ENCODE measurements at regions not wholly inside any gene's neighbourhood (a gene's known extent, or its start where the extent isn't known, plus 50 kb on each side); places are given as distances from the start of the nearest gene placed in this dataset.

GRCh38 chr2:16473575-16473974, 192.1 kb downstream of the CYRIA start:
- peaks cover 3% of the 10 kb centered on the region for H3K27me3 Mint-ChIP-seq
- DNase-seq (no peak), ATAC-seq (no peak)
- H3K36me3 Mint-ChIP-seq (ENCODE audit: low read depth), result no peaks in the 10 kb centered on the region
- H3K4me1 Mint-ChIP-seq, result no peaks in the 10 kb centered on the region
- H3K4me3 Mint-ChIP-seq, result no peak overlapping the region
- no peak overlapping the region for H3K27ac Mint-ChIP-seq
- no peaks in the 10 kb centered on the region for H3K9me3 Mint-ChIP-seq

GRCh38 chr2:16470936-16471490, 194.6 kb downstream of the CYRIA start:
- Mint-ChIP-seq H3K27ac (no peak overlapping the region), H3K9me3 (no peaks in the 10 kb centered on the region), H3K4me3 (no peak overlapping the region)

GRCh38 chr2:16466821-16467151, 198.8 kb downstream of the CYRIA start:
- H3K4me1 Mint-ChIP-seq, result no peaks in the 10 kb centered on the region
- H3K4me3 Mint-ChIP-seq, result no peak overlapping the region
- peaks cover 5% of the 10 kb centered on the region for H3K27me3 Mint-ChIP-seq
- no peak overlapping the region for H3K27ac Mint-ChIP-seq
- no peaks in the 10 kb centered on the region for H3K9me3 Mint-ChIP-seq
- ATAC-seq (no peak), DNase-seq (no peak)
- no peaks in the 10 kb centered on the region for H3K36me3 Mint-ChIP-seq (ENCODE audit: low read depth)

More at GRCh38 chr2:16470936-16471490, 194.6 kb downstream of the CYRIA start:
- no peak for ATAC-seq
- no peaks in the 10 kb centered on the region for H3K36me3 Mint-ChIP-seq (ENCODE audit: low read depth)
- DNase-seq, result no peak
- H3K27me3 Mint-ChIP-seq, result no peaks in the 10 kb centered on the region
- no peaks in the 10 kb centered on the region for H3K4me1 Mint-ChIP-seq

GRCh38 chr2:16466133-16466820, 199.4 kb downstream of the CYRIA start:
- Mint-ChIP-seq H3K27ac (no peak overlapping the region), H3K36me3 (ENCODE audit: low read depth) (no peaks in the 10 kb centered on the region), H3K9me3 (no peaks in the 10 kb centered on the region), H3K27me3 (peaks cover 5% of the 10 kb centered on the region), H3K4me3 (no peak overlapping the region), H3K4me1 (no peaks in the 10 kb centered on the region)
- DNase-seq, result no peak
- ATAC-seq, result no peak

GRCh38 chr2:16464641-16465040, 201.0 kb downstream of the CYRIA start:
- Mint-ChIP-seq H3K27me3 (peaks cover 5% of the 10 kb centered on the region), H3K4me1 (no peaks in the 10 kb centered on the region), H3K4me3 (no peak overlapping the region), H3K27ac (no peak overlapping the region), H3K36me3 (ENCODE audit: low read depth) (no peaks in the 10 kb centered on the region), H3K9me3 (no peaks in the 10 kb centered on the region)
- ATAC-seq (no peak), DNase-seq (no peak)

GRCh38 chr2:16462958-16463357, 202.7 kb downstream of the CYRIA start:
- ATAC-seq (no peak), DNase-seq (no peak)
- no peak overlapping the region for H3K4me3 Mint-ChIP-seq
- no peak overlapping the region for H3K27ac Mint-ChIP-seq
- no peaks in the 10 kb centered on the region for H3K4me1 Mint-ChIP-seq
- no peaks in the 10 kb centered on the region for H3K36me3 Mint-ChIP-seq (ENCODE audit: low read depth)
- H3K27me3 Mint-ChIP-seq, result peaks cover 5% of the 10 kb centered on the region
- H3K9me3 Mint-ChIP-seq, result no peaks in the 10 kb centered on the region

- no peak for DNase-seq
- H3K36me3 Mint-ChIP-seq (ENCODE audit: low read depth), result no peaks in the 10 kb centered on the region
- no peaks in the 10 kb centered on the region for H3K9me3 Mint-ChIP-seq
- H3K4me3 Mint-ChIP-seq, result no peak overlapping the region
- no peak for ATAC-seq
- no peak overlapping the region for H3K27ac Mint-ChIP-seq
- no peaks in the 10 kb centered on the region for H3K4me1 Mint-ChIP-seq
- H3K27me3 Mint-ChIP-seq, result peaks cover 5% of the 10 kb centered on the region
Measured at GRCh38 chr2:16461672-16462071, 204.0 kb downstream of the CYRIA start.

GRCh38 chr2:16459606-16460005, 206.0 kb downstream of the CYRIA start:
- no peaks in the 10 kb centered on the region for H3K4me1 Mint-ChIP-seq
- H3K9me3 Mint-ChIP-seq, result no peaks in the 10 kb centered on the region
- H3K4me3 Mint-ChIP-seq, result no peak overlapping the region
- ATAC-seq (no peak), DNase-seq (no peak)
- H3K27me3 Mint-ChIP-seq, result peaks cover 5% of the 10 kb centered on the region
- H3K27ac Mint-ChIP-seq, result no peak overlapping the region
- no peaks in the 10 kb centered on the region for H3K36me3 Mint-ChIP-seq (ENCODE audit: low read depth)

- Mint-ChIP-seq H3K4me1 (no peaks in the 10 kb centered on the region), H3K27me3 (no peaks in the 10 kb centered on the region), H3K36me3 (ENCODE audit: low read depth) (no peaks in the 10 kb centered on the region), H3K9me3 (no peaks in the 10 kb centered on the region), H3K4me3 (no peak overlapping the region), H3K27ac (no peak overlapping the region)
- DNase-seq (no peak), ATAC-seq (no peak)
Measured at GRCh38 chr2:16454621-16455020, 211.0 kb downstream of the CYRIA start.

GRCh38 chr2:16452123-16452522, 213.5 kb downstream of the CYRIA start:
- DNase-seq (no peak), ATAC-seq (no peak)
- Mint-ChIP-seq H3K27me3 (no peaks in the 10 kb centered on the region), H3K4me1 (no peaks in the 10 kb centered on the region), H3K36me3 (ENCODE audit: low read depth) (no peaks in the 10 kb centered on the region), H3K27ac (no peak overlapping the region), H3K4me3 (no peak overlapping the region), H3K9me3 (no peaks in the 10 kb centered on the region)

GRCh38 chr2:16446706-16447105, 218.9 kb downstream of the CYRIA start:
- Mint-ChIP-seq H3K27me3 (no peaks in the 10 kb centered on the region), H3K9me3 (no peaks in the 10 kb centered on the region), H3K36me3 (ENCODE audit: low read depth) (no peaks in the 10 kb centered on the region), H3K27ac (no peak overlapping the region), H3K4me1 (no peaks in the 10 kb centered on the region), H3K4me3 (no peak overlapping the region)
- ATAC-seq (no peak), DNase-seq (no peak)

- H3K4me3 Mint-ChIP-seq, result no peak overlapping the region
- no peak for DNase-seq
- no peaks in the 10 kb centered on the region for H3K9me3 Mint-ChIP-seq
- ATAC-seq, result no peak
- no peaks in the 10 kb centered on the region for H3K36me3 Mint-ChIP-seq (ENCODE audit: low read depth)
- peaks cover 6% of the 10 kb centered on the region for H3K27me3 Mint-ChIP-seq
- no peaks in the 10 kb centered on the region for H3K4me1 Mint-ChIP-seq
- no peak overlapping the region for H3K27ac Mint-ChIP-seq
Measured at GRCh38 chr2:16442971-16443370, 222.7 kb downstream of the CYRIA start.

- H3K27ac Mint-ChIP-seq, result no peak overlapping the region
- H3K9me3 Mint-ChIP-seq, result no peaks in the 10 kb centered on the region
- DNase-seq (no peak), ATAC-seq (no peak)
- H3K27me3 Mint-ChIP-seq, result peaks cover 6% of the 10 kb centered on the region
- no peaks in the 10 kb centered on the region for H3K4me1 Mint-ChIP-seq
- H3K4me3 Mint-ChIP-seq, result no peak overlapping the region
- H3K36me3 Mint-ChIP-seq (ENCODE audit: low read depth), result no peaks in the 10 kb centered on the region
Measured at GRCh38 chr2:16441431-16441830, 224.2 kb downstream of the CYRIA start.

- Mint-ChIP-seq H3K4me3 (no peak overlapping the region), H3K36me3 (ENCODE audit: low read depth) (no peaks in the 10 kb centered on the region), H3K9me3 (no peaks in the 10 kb centered on the region), H3K27ac (no peak overlapping the region), H3K27me3 (peaks cover 6% of the 10 kb centered on the region), H3K4me1 (no peaks in the 10 kb centered on the region)
- ATAC-seq (no peak), DNase-seq (no peak)
Measured at GRCh38 chr2:16440898-16441297, 224.7 kb downstream of the CYRIA start.

- Mint-ChIP-seq H3K27me3 (peaks cover 6% of the 10 kb centered on the region), H3K4me3 (no peak overlapping the region), H3K4me1 (no peaks in the 10 kb centered on the region), H3K9me3 (no peaks in the 10 kb centered on the region), H3K27ac (no peak overlapping the region), H3K36me3 (ENCODE audit: low read depth) (no peaks in the 10 kb centered on the region)
- no peak for DNase-seq
- no peak for ATAC-seq
Measured at GRCh38 chr2:16438613-16439321, 226.9 kb downstream of the CYRIA start.

Measured in activated naive CD8-positive, alpha-beta T cell treated with anti-CD3 and anti-CD28 coated beads, Interleukin-2, amount 50 U/mL, for 24 hours (primary cell).